Esophagus squamous epithelium (tissue), 5 donors: ENCODE measurements at regions not wholly inside any gene's neighbourhood (a gene's known extent, or its start where the extent isn't known, plus 50 kb on each side); places are given as distances from the start of the nearest gene placed in this dataset.

Experiments used
- DNase-seq: peaks from one replicate; lab custom pipeline; 2025; lab: John Stamatoyannopoulos, UW
- H3K27ac ChIP-seq, 4 donors: fragments of 200-600 bp; sonication (generic); one replicate each; pipeline ENCODE4 v1.5.1; 2016 to 2019; ENCODE audit warnings: mild to moderate bottlenecking in 1 of 4
- H3K27me3 ChIP-seq, 4 donors: fragments of 200-600 bp; sonication (generic); 1 replicate in 3 of 4; 2 replicates in 1 of 4; pipeline versions ENCODE4 v1.5.1 to v1.6.0; 2017 to 2021; ENCODE audit warnings: antibody characterized with exemption in 1 of 4
- H3K36me3 ChIP-seq, 3 donors: fragments of 200-600 bp; sonication (generic); one replicate each; pipeline ENCODE4 v1.5.1; 2016 to 2019
- H3K4me1 ChIP-seq, 3 donors: fragments of 200-600 bp; sonication (generic); one replicate each; pipeline ENCODE4 v1.5.1; 2017 to 2019
- H3K4me3 ChIP-seq, 4 donors: fragments of 200-600 bp; sonication (generic); 1 replicate in 3 of 4; 2 replicates in 1 of 4; pipeline ENCODE4 v1.5.1; 2016 to 2019; ENCODE audit warnings: mild to moderate bottlenecking in 2 of 4, moderate library complexity in 1 of 4
- H3K9me3 ChIP-seq, 3 donors: fragments of 200-600 bp; sonication (generic); one replicate each; pipeline ENCODE4 v1.5.1; 2016 to 2019
- POLR2A ChIP-seq, 4 donors: fragments of 450-650 bp; IDR thresholded peaks; one replicate each; pipeline ENCODE4 v1.6.1; 2017; ENCODE audit warnings: antibody characterized with exemption in 4 of 4, mild to moderate bottlenecking in 4 of 4, moderate library complexity in 3 of 4
- WGBS, 2 donors: methylation state at CpG; one replicate each; pipeline ENCODE4 v1.1.5; 2018; 5-methylcytosine and 5-hydroxymethylcytosine counted together
- intact Hi-C: fragments of 100-400 bp; cut with DNase I; formaldehyde crosslinking; loops from one replicate; pipeline ENCODE4 v1.15.0; 2022
- TF ChIP-seq, protein P1 (sequence below), 6 experiments: fragments of 450-650 bp in 4 of 6; fragments of 200-600 bp in 2 of 6; sonication (generic) in 2 of 6; IDR thresholded peaks; one replicate each; pipeline ENCODE4 v1.5.1; 2016 to 2019; ENCODE audit warnings: antibody characterized with exemption in 6 of 6, mild to moderate bottlenecking in 4 of 6, moderate library complexity in 4 of 6
- donor health status: DM: yes; HTN: yes; CAD: no.

DNA sequence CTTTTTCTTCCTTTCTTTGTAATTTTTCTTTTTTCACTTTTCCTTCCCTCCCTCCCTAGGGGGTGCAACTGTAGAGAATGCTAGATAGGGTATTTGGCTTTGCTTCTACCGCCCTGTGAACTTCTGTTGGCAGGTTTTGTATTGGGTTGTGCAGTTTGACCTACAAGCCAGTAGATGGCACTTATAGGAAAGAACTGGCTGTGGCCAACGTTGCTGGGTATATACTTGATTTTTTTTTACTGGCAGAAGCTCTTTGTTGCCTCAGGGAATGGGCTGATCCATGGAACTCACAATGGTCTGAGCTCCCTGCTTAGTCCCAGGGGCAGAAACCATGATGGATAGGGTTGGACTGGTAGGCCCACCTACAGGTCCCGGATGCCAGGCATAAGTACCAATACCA, 1019.5 kb upstream of the LRRTM1 start:
- Histone ChIP-seq H3K4me1 (no peaks in the 10 kb centered on the region), H3K27ac (no peak overlapping the region), H3K9me3 (no peaks in the 10 kb centered on the region), H3K4me3 (no peak overlapping the region), H3K27me3 (no peaks in the 10 kb centered on the region), H3K36me3 (no peaks in the 10 kb centered on the region)
- TF ChIP-seq, protein P1, sequence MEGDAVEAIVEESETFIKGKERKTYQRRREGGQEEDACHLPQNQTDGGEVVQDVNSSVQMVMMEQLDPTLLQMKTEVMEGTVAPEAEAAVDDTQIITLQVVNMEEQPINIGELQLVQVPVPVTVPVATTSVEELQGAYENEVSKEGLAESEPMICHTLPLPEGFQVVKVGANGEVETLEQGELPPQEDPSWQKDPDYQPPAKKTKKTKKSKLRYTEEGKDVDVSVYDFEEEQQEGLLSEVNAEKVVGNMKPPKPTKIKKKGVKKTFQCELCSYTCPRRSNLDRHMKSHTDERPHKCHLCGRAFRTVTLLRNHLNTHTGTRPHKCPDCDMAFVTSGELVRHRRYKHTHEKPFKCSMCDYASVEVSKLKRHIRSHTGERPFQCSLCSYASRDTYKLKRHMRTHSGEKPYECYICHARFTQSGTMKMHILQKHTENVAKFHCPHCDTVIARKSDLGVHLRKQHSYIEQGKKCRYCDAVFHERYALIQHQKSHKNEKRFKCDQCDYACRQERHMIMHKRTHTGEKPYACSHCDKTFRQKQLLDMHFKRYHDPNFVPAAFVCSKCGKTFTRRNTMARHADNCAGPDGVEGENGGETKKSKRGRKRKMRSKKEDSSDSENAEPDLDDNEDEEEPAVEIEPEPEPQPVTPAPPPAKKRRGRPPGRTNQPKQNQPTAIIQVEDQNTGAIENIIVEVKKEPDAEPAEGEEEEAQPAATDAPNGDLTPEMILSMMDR (IDR thresholded peaks at IDR 0.05): no peak
- TF ChIP-seq POLR2A (IDR thresholded peaks at IDR 0.05): no peak
- 23 to 44% methylated on average over 2 of the region's 3 CpGs for WGBS, 2 donors
- no peak for DNase-seq
- intact Hi-C loops: no loop called here

DNA sequence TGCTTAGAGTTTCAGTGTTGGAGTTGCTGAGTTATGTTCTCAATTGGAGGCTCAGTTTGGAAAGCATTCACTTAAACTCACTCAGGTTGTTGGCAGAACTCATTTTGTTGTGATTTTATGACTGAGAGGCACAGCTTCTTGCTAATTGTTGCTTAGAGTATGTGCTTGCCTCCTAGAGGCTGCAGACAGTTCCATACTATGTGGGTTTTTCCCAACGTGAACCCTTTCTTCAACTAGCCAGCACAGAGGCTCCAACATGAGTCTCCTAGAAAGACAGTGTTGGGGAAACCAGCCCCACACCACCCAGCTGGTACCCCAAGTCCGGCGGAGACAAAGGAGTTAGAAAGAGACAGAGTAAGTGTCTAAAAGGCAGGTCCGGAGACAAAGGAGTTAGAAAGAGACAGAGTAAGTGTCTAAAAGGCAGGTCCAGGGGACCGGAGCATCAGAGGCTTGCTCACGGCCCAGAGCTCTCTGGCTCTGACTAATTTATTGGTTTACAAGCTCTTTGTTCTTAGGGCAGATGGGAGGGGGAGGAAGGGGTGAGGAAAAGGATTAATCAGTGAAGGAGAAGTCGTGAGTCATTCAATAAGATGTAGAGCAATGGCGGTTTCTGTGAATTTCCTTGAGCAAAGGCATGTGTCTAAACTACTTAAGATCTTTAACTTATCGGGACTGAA, 999.7 kb upstream of the LRRTM1 start:
- no peak overlapping the region for H3K27ac ChIP-seq
- 59 to 65% methylated on average over 9 of the region's 9 CpGs for WGBS, 2 donors
- intact Hi-C loops: no loop called here
- H3K9me3 ChIP-seq: peaks cover 0 to 5% (median 2%) of the 10 kb centered on the region in 3 donors
- H3K4me1 ChIP-seq: no peaks in the 10 kb centered on the region
- H3K27me3 ChIP-seq: no peaks in the 10 kb centered on the region
- DNase-seq: no peak
- TF ChIP-seq POLR2A (IDR thresholded peaks at IDR 0.05): no peak
- TF ChIP-seq, protein P1 (IDR thresholded peaks at IDR 0.05): no peak
- H3K36me3 ChIP-seq: no peaks in the 10 kb centered on the region
- no peak overlapping the region for H3K4me3 ChIP-seq

DNA sequence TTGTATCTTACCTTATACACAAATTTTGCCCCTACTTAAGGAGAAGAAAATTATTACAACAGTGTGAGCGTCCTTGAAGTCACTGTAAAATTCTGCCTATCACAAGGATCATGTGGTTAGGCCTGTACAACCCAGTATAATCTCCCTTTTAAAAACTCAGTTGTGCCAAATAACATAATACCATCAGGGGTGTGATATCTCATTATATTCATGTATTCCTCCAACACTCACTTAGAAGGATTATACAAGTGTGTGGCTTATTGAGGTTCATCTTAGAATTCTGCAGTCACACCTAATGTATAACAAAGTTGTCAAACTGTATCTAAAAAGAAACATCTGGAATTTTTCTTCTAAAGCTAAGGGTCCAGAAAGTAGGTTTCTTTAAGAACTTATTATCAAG, 998.8 kb upstream of the LRRTM1 start:
- Histone ChIP-seq H3K9me3 (peaks cover 0 to 5% (median 2%) of the 10 kb centered on the region in 3 donors), H3K4me1 (no peaks in the 10 kb centered on the region), H3K27me3 (no peaks in the 10 kb centered on the region), H3K36me3 (no peaks in the 10 kb centered on the region), H3K27ac (no peak overlapping the region), H3K4me3 (no peak overlapping the region)
- TF ChIP-seq POLR2A (IDR thresholded peaks at IDR 0.05): no peak
- TF ChIP-seq, protein P1 (IDR thresholded peaks at IDR 0.05): no peak
- WGBS, 2 donors: 44 to 72% methylated on average over 1 of the region's 1 CpG
- DNase-seq: no peak
- intact Hi-C loops: no loop called here

DNA sequence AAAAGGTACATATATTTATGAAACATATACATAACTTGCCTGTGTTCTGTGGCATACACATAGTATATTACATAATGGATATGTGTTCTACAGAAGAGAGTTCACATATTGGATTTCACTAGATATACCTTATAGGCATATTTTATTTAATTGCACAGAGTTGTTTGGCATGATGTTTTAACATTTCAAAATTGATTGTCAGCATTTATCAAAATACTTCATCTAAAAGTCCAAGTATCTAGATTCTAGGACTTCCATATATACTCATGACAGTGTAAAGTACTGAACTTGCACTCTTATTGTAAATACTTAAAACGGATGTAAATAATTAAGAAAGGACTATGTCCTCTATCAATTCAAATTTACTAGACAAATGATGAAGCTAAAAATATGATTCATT, 995.3 kb upstream of the LRRTM1 start:
- Histone ChIP-seq H3K4me3 (no peak overlapping the region), H3K4me1 (no peaks in the 10 kb centered on the region), H3K9me3 (peaks cover 0 to 9% (median 3%) of the 10 kb centered on the region in 3 donors), H3K36me3 (no peaks in the 10 kb centered on the region), H3K27ac (no peak overlapping the region), H3K27me3 (no peaks in the 10 kb centered on the region)
- WGBS, 2 donors: 83 to 85% methylated on average over 1 of the region's 1 CpG
- intact Hi-C loops: no loop called here
- DNase-seq: no peak
- no peak for TF ChIP-seq POLR2A (IDR thresholded peaks at IDR 0.05)
- TF ChIP-seq, protein P1 (IDR thresholded peaks at IDR 0.05): no peak

DNA sequence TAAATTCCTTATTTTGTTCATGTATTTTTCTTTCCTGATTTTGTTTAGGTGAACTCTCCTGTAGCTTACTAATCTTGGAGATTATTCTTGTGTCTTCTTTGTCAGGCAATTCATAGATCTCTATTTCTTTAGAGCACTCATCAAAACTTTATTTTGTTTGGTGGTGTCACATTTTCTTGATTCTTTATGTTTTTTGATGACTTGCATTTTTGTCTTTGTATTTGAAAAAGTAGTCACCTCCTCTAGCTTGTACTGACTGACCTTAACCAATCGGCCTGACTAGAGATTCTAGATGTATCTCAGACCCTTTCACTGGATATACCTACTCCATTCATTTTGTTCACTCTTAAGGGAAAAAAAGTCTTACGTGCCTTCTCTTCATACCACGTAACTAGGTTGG, 986.3 kb upstream of the LRRTM1 start:
- H3K4me3 ChIP-seq: no peak overlapping the region
- no peaks in the 10 kb centered on the region for H3K4me1 ChIP-seq
- intact Hi-C loops: no loop called here
- H3K9me3 ChIP-seq: no peaks in the 10 kb centered on the region
- H3K27ac ChIP-seq: no peak overlapping the region
- TF ChIP-seq, protein P1 (IDR thresholded peaks at IDR 0.05): no peak
- no peak for TF ChIP-seq POLR2A (IDR thresholded peaks at IDR 0.05)
- no peaks in the 10 kb centered on the region for H3K27me3 ChIP-seq
- 83 to 91% methylated on average over 3 of the region's 3 CpGs for WGBS, 2 donors
- no peak for DNase-seq
- no peaks in the 10 kb centered on the region for H3K36me3 ChIP-seq
